ENCODE measurements at regions not wholly inside any gene's neighbourhood (a gene's known extent, or its start where the extent isn't known, plus 50 kb on each side); places are given as distances from the start of the nearest gene placed in this dataset.

DNA sequence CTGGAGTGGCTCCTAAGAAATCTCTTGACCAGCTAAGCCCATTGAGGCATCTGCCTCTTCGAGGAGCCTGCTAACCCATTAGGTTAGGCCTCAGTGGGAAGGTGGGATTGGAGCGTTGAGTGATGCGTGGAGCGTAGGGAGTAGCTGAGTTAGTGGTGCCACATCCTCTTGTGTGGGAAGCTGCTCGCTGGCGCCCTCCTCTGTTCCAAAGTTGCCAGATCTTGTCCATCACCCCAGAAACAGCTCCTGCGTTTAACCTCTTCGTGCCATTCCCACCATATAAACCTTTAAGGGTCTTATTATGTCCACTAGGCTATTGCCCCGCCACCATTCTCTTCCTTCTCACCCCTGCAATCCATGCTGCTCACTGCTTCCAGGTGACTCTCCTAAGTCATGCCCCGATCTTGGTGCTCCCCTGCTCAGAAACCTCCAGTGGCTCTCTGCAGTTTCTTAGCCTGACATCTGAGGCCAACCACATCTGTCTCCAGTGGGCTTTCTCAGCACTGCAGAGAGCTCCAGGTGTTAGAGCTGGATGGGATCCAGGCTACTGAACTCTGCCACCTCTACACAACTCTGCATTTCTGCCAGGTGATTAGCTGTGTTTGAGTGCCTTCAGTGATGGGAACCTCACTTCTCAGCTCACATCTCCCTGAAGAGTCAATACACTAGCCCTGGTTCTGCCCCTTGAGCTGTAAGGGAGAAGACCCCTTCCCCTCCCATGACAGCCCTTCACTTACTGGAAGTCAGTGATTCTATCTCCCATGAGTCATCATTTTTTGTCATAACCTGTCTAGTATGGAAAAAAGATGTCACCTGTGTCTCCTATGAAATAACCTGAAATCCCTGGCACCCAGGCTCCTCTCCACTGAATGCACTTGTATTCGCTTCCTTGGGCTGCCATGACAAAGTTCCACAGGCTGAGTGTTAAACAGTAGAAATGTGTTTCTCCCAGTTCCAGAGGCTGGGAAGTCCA is 65.0 kb upstream of the FGFR2 start:
- H3K79me2 ChIP-seq (ENCODE audit: control insufficient read depth, low read length) = no peaks in the 10 kb centered on the region
- H3K4me1 ChIP-seq (ENCODE audit: control insufficient read depth, low read length) = no peaks in the 10 kb centered on the region
- TF ChIP-seq, protein P1, sequence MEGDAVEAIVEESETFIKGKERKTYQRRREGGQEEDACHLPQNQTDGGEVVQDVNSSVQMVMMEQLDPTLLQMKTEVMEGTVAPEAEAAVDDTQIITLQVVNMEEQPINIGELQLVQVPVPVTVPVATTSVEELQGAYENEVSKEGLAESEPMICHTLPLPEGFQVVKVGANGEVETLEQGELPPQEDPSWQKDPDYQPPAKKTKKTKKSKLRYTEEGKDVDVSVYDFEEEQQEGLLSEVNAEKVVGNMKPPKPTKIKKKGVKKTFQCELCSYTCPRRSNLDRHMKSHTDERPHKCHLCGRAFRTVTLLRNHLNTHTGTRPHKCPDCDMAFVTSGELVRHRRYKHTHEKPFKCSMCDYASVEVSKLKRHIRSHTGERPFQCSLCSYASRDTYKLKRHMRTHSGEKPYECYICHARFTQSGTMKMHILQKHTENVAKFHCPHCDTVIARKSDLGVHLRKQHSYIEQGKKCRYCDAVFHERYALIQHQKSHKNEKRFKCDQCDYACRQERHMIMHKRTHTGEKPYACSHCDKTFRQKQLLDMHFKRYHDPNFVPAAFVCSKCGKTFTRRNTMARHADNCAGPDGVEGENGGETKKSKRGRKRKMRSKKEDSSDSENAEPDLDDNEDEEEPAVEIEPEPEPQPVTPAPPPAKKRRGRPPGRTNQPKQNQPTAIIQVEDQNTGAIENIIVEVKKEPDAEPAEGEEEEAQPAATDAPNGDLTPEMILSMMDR (IDR thresholded peaks at IDR 0.05; ENCODE audit: low read depth, low read length, poor library complexity, severe bottlenecking) = peak; percentile 51
- no peak for TF ChIP-seq EZH2phosphoT487 (IDR thresholded peaks at IDR 0.05; ENCODE audit: borderline replicate concordance, low read length)
- H3K27me3 ChIP-seq (ENCODE audit: control insufficient read depth, low read length) = no peaks in the 10 kb centered on the region
- no peak overlapping the region for H3K4me2 ChIP-seq (ENCODE audit: low read length)
- H3K27ac ChIP-seq (ENCODE audit: low read depth, low read length) = no peak overlapping the region
- no peak overlapping the region for H3K4me3 ChIP-seq (ENCODE audit: low read length)
- no peaks in the 10 kb centered on the region for H4K20me1 ChIP-seq (ENCODE audit: control insufficient read depth, insufficient read depth, low read depth, low read length)
- H3K36me3 ChIP-seq (ENCODE audit: control insufficient read depth, low read length) = no peaks in the 10 kb centered on the region
- H3K9me3 ChIP-seq (ENCODE audit: control insufficient read depth, insufficient read depth, low read length) = no peaks in the 10 kb centered on the region
- no peaks in the 10 kb centered on the region for H3K9me2 ChIP-seq (replicated peaks; ENCODE audit: control insufficient read depth, low read length)
- no peaks in the 10 kb centered on the region for H3F3A ChIP-seq (ENCODE audit: control insufficient read depth, insufficient read depth)

DNA sequence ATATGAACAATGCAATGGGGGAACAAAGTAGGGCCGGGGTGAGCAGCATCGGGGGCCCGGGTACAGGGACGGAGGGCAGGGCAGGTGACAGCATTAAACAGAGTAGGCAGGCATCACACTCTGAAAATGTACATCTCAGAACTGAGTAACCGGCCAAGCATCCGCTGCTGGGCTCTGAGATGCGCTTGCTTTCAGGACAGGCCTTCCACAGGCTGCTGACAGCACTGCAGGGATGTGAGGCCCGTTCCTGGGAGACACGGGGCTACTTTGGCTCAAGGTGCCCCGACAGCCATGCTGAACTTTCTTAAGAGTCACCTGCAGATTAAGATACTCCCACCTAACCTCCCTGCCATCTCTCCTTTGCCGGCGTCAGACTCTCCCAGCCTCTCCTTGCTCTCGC is 64.3 kb upstream of the FGFR2 start:
- H3K4me3 ChIP-seq (ENCODE audit: low read length) = no peak overlapping the region
- no peak overlapping the region for H3K4me2 ChIP-seq (ENCODE audit: low read length)
- H4K20me1 ChIP-seq (ENCODE audit: control insufficient read depth, insufficient read depth, low read depth, low read length) = no peaks in the 10 kb centered on the region
- H3K79me2 ChIP-seq (ENCODE audit: control insufficient read depth, low read length) = no peaks in the 10 kb centered on the region
- H3F3A ChIP-seq (ENCODE audit: control insufficient read depth, insufficient read depth) = no peaks in the 10 kb centered on the region
- H3K9me2 ChIP-seq (replicated peaks; ENCODE audit: control insufficient read depth, low read length) = no peaks in the 10 kb centered on the region
- no peaks in the 10 kb centered on the region for H3K4me1 ChIP-seq (ENCODE audit: control insufficient read depth, low read length)
- no peak overlapping the region for H3K27ac ChIP-seq (ENCODE audit: low read depth, low read length)
- no peaks in the 10 kb centered on the region for H3K9me3 ChIP-seq (ENCODE audit: control insufficient read depth, insufficient read depth, low read length)
- no peaks in the 10 kb centered on the region for H3K36me3 ChIP-seq (ENCODE audit: control insufficient read depth, low read length)
- TF ChIP-seq EZH2phosphoT487 (IDR thresholded peaks at IDR 0.05; ENCODE audit: borderline replicate concordance, low read length) = no peak
- TF ChIP-seq, protein P1 (IDR thresholded peaks at IDR 0.05; ENCODE audit: low read depth, low read length, poor library complexity, severe bottlenecking) = no peak
- H3K27me3 ChIP-seq (ENCODE audit: control insufficient read depth, low read length) = no peaks in the 10 kb centered on the region

GRCh38 chr10:121661451-121661851 is 63.2 kb upstream of the FGFR2 start:
- Histone ChIP-seq H3F3A (ENCODE audit: control insufficient read depth, insufficient read depth) (no peaks in the 10 kb centered on the region), H3K9me2 (replicated peaks; ENCODE audit: control insufficient read depth, low read length) (no peaks in the 10 kb centered on the region), H3K9me3 (ENCODE audit: control insufficient read depth, insufficient read depth, low read length) (no peaks in the 10 kb centered on the region), H3K27ac (ENCODE audit: low read depth, low read length) (no peak overlapping the region), H3K4me1 (ENCODE audit: control insufficient read depth, low read length) (no peaks in the 10 kb centered on the region), H3K36me3 (ENCODE audit: control insufficient read depth, low read length) (no peaks in the 10 kb centered on the region), H3K4me3 (ENCODE audit: low read length) (no peak overlapping the region), H4K20me1 (ENCODE audit: control insufficient read depth, insufficient read depth, low read depth, low read length) (no peaks in the 10 kb centered on the region), H3K27me3 (ENCODE audit: control insufficient read depth, low read length) (no peaks in the 10 kb centered on the region), H3K4me2 (ENCODE audit: low read length) (no peak overlapping the region), H3K79me2 (ENCODE audit: control insufficient read depth, low read length) (no peaks in the 10 kb centered on the region)
- TF ChIP-seq EZH2phosphoT487 (IDR thresholded peaks at IDR 0.05; ENCODE audit: borderline replicate concordance, low read length) = no peak
- TF ChIP-seq, protein P1 (IDR thresholded peaks at IDR 0.05; ENCODE audit: low read depth, low read length, poor library complexity, severe bottlenecking) = no peak
